Testis (tissue), 2 donors: ENCODE measurements at regions not wholly inside any gene's neighbourhood (a gene's known extent, or its start where the extent isn't known, plus 50 kb on each side); places are given as distances from the start of the nearest gene placed in this dataset.

ENCODE experiments used
- DNase-seq: peaks from one replicate; pipeline ENCODE4 v3.0.0-alpha.2; 2019
- H3K27ac ChIP-seq, 2 donors: fragments of 200-600 bp; sonication (generic); one replicate each; pipeline ENCODE4 v1.5.1; 2019
- H3K27me3 ChIP-seq: fragments of 200-600 bp; sonication (generic); one replicate; pipeline ENCODE4 v1.5.1; 2019
- H3K36me3 ChIP-seq: fragments of 200-600 bp; sonication (generic); one replicate; pipeline ENCODE4 v1.5.1; 2017; ENCODE audit warnings: low read depth; ENCODE audit errors: missing control alignments
- H3K4me1 ChIP-seq: fragments of 200-600 bp; sonication (generic); one replicate; pipeline ENCODE4 v1.5.1; 2019
- H3K4me3 ChIP-seq, 2 donors: fragments of 200-600 bp; sonication (generic); one replicate each; pipeline ENCODE4 v1.5.1; 2017 to 2019
- H3K9me3 ChIP-seq: fragments of 200-600 bp; sonication (generic); one replicate; pipeline ENCODE4 v1.5.1; 2017
- POLR2A ChIP-seq: fragments of 450-650 bp; IDR thresholded peaks from one replicate; pipeline ENCODE4 v1.6.1; 2017; ENCODE audit warnings: antibody characterized with exemption, mild to moderate bottlenecking, moderate library complexity
- WGBS, 2 donors: methylation state at CpG; one replicate each; pipeline ENCODE4 v1.1.5; 2018; 5-methylcytosine and 5-hydroxymethylcytosine counted together
- intact Hi-C: fragments of 100-400 bp; cut with DNase I; formaldehyde crosslinking; loops from one replicate; pipeline ENCODE4 v1.15.1; 2023; ENCODE audit warnings: low total_unique reads
- TF ChIP-seq, protein P1 (sequence below), 3 experiments: fragments of 450-650 bp in 2 of 3; fragments of 200-600 bp in 1 of 3; sonication (generic) in 1 of 3; IDR thresholded peaks; one replicate each; pipeline ENCODE4 v1.5.1; 2016 to 2019; ENCODE audit warnings: antibody characterized with exemption in 3 of 3, mild to moderate bottlenecking in 2 of 3, moderate library complexity in 1 of 3

DNA sequence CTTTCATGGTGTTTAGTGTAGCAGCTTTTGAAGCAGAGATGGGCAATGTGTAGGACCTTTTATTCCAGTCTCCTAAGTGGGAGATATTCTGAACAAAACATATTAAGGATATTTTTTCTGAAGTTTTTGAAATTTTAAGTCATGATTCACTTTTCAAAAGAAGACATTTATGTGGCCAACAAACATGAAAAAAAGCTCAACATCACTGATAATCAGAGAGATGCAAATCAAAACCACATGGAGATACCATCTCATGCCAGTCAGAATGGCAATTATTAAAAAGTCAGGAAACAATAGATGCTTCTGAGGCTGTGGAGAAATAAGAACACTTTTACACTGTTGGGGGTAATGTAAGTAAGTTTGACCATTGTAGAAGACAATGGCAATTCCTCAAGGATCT, 76.0 kb downstream of the FAT4 start:
- Histone ChIP-seq H3K4me3 (no peak overlapping the region), H3K27ac (no peak overlapping the region), H3K9me3 (no peaks in the 10 kb centered on the region), H3K27me3 (no peaks in the 10 kb centered on the region), H3K4me1 (no peaks in the 10 kb centered on the region), H3K36me3 (no peaks in the 10 kb centered on the region)
- intact Hi-C loops: no loop called here
- no peak for DNase-seq
- no peak for TF ChIP-seq POLR2A
- TF ChIP-seq, protein P1, sequence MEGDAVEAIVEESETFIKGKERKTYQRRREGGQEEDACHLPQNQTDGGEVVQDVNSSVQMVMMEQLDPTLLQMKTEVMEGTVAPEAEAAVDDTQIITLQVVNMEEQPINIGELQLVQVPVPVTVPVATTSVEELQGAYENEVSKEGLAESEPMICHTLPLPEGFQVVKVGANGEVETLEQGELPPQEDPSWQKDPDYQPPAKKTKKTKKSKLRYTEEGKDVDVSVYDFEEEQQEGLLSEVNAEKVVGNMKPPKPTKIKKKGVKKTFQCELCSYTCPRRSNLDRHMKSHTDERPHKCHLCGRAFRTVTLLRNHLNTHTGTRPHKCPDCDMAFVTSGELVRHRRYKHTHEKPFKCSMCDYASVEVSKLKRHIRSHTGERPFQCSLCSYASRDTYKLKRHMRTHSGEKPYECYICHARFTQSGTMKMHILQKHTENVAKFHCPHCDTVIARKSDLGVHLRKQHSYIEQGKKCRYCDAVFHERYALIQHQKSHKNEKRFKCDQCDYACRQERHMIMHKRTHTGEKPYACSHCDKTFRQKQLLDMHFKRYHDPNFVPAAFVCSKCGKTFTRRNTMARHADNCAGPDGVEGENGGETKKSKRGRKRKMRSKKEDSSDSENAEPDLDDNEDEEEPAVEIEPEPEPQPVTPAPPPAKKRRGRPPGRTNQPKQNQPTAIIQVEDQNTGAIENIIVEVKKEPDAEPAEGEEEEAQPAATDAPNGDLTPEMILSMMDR (IDR thresholded peaks at IDR 0.05): no peak

DNA sequence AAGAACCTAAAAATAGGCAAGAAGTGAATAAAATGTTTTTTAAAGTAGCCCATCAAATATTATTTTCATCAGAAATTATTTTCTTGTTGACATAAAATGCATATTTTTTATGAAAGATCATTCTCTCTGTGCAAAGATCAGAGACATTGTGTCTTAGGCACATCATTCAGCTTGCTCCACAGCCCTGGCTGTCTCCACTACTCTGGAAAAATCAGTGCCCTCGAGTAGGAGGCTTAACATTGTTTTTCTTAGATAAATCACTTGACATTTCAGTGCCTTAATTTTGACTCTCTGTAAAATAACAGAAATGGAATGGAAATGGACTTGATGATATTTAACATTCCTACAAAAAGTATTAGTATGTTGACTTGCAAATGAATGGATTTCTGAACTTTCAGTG, 77.9 kb downstream of the FAT4 start:
- intact Hi-C loops: no loop called here
- no peak overlapping the region for H3K4me3 ChIP-seq
- no peak overlapping the region for H3K27ac ChIP-seq
- no peak for DNase-seq
- 54 to 63% methylated on average over 1 of the region's 1 CpG for WGBS, 2 donors
- no peak for TF ChIP-seq POLR2A
- H3K9me3 ChIP-seq: no peaks in the 10 kb centered on the region
- H3K36me3 ChIP-seq: no peaks in the 10 kb centered on the region
- H3K27me3 ChIP-seq: no peaks in the 10 kb centered on the region
- H3K4me1 ChIP-seq: no peaks in the 10 kb centered on the region

DNA sequence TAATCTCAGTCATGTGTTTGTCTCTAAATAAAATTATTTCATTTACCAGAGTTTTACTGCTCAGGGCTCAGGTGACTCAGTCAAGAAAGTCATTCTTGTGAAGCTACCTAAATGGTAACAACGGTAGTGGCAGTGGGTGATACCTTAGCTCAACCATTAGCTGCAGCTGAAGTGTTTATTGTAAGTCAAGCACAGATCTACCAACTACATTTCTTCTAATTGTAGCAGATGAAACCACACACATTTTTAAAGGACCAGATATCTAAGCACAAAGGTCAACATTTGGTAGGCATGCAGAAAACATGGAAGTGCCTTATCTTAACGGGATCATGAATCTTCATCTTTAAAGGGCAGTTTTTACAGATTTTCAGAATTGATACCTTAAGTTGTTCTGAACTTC, 79.1 kb downstream of the FAT4 start:
- Histone ChIP-seq H3K9me3 (no peaks in the 10 kb centered on the region), H3K36me3 (no peaks in the 10 kb centered on the region), H3K4me1 (no peaks in the 10 kb centered on the region), H3K4me3 (no peak overlapping the region), H3K27me3 (no peaks in the 10 kb centered on the region), H3K27ac (no peak overlapping the region)
- 75 to 82% methylated on average over 2 of the region's 2 CpGs for WGBS, 2 donors
- no peak for DNase-seq
- intact Hi-C loops: no loop called here
- TF ChIP-seq, protein P1 (IDR thresholded peaks at IDR 0.05): no peak
- no peak for TF ChIP-seq POLR2A

DNA sequence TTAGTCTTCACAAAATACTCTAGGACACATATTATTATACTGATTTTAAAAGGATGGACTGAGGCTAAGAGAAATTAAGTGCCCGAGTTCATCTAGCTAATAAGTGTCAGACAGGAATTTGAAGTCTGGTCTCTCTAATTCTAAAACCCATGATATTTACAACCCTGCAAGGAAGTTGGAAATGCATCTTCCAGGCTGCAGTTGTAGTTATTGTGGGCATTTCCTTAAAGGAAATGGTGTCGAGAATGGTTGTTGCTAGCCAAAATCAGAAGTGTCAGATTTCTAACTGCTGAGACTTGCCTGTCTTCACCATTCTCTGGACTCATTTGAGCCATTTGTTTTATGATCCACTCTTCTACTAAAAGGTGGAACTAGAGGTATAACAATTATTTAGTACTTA, 82.5 kb downstream of the FAT4 start:
- Histone ChIP-seq H3K9me3 (no peaks in the 10 kb centered on the region), H3K4me3 (no peak overlapping the region), H3K27me3 (no peaks in the 10 kb centered on the region), H3K27ac (no peak overlapping the region), H3K36me3 (no peaks in the 10 kb centered on the region), H3K4me1 (no peaks in the 10 kb centered on the region)
- no peak for DNase-seq
- intact Hi-C loops: no loop called here
- WGBS, 2 donors: 69 to 76% methylated on average over 2 of the region's 2 CpGs
- TF ChIP-seq POLR2A: no peak
- TF ChIP-seq, protein P1 (IDR thresholded peaks at IDR 0.05): no peak

DNA sequence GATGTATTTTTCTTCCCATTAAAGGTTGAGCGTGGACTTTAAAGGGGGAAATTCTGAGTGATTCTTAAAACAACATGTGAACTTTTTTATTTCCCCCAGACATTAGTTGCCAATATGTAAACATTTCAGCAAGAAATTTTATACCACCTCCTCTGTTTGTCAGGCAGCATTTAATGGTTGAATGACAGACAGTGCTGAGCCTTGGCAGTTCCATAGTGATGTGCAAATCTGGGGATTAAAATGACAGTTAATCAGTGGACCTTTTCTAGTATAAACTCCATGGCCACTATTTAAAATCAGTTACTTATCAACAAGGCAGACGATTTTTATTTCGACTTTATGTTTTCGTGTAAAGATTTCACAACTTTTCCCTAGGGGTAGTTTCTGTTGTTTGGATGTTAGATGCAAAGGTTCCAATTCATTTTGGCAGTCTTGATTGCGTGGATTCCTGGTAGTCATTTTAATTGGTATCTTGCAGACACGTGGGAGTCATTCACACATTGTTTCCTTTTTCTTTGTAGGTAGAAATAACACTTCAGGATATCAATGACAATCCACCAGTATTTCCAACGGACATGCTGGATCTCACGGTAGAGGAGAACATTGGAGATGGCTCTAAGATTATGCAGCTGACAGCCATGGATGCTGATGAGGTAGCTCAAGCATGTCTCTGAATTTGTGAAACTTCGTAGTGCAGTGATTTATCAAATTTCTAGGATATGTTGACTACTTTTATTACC, 83.7 kb downstream of the FAT4 start:
- H3K27ac ChIP-seq: no peak overlapping the region
- H3K36me3 ChIP-seq: no peaks in the 10 kb centered on the region
- H3K9me3 ChIP-seq: no peaks in the 10 kb centered on the region
- 52 to 54% methylated on average over 9 of the region's 9 CpGs for WGBS, 2 donors
- intact Hi-C loops: no loop called here
- H3K4me1 ChIP-seq: no peaks in the 10 kb centered on the region
- no peak for TF ChIP-seq POLR2A
- DNase-seq: no peak
- H3K4me3 ChIP-seq: no peak overlapping the region
- no peaks in the 10 kb centered on the region for H3K27me3 ChIP-seq

DNA sequence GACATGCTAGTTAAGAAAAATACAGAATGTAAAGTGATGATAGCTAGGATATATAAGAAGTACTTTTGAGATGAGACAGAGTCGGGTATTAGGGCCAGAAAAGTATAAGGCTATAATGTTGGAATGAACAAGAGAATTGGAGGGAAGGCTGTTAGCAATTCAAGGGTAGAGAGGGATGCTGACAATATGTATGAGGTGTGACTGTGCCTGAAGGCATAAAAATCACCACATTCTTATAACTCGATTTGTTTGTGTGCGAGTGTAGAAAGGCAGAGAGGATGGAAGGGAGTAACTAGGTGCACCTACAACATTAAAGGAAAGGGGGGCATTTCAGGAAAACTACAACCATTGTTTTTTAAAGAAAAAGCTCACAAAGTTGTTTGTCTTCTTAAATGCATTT, 86.0 kb downstream of the FAT4 start:
- Histone ChIP-seq H3K36me3 (no peaks in the 10 kb centered on the region), H3K4me3 (no peak overlapping the region), H3K27me3 (no peaks in the 10 kb centered on the region), H3K4me1 (no peaks in the 10 kb centered on the region), H3K9me3 (no peaks in the 10 kb centered on the region), H3K27ac (no peak overlapping the region)
- intact Hi-C loops: no loop called here
- no peak for DNase-seq
- 23 to 35% methylated on average over 2 to 3 of the region's 3 CpGs for WGBS, 2 donors
- TF ChIP-seq, protein P1 (IDR thresholded peaks at IDR 0.05): no peak
- TF ChIP-seq POLR2A: no peak
